ENCODE measurements at regions not wholly inside any gene's neighbourhood (a gene's known extent, or its start where the extent isn't known, plus 50 kb on each side); places are given as distances from the start of the nearest gene placed in this dataset.

DNA sequence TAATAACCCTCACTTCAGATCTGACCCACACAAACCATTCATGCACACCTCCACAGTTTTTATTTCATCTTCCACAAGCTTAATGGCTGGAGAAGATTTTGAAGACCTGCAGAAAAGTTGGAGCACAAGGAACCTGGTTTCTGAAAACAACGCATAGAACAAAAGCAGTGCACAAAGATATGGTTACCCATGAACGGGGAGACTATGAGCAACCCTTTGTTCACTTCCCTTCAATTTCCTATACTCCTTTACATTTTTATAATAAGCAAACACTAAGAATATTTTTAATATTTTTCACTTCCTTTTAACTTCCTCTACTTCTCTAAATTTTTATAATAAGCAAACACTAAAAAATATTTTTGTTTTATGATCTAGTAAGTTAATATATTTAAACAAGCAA is 103.5 kb upstream of the UBE2E2 start:
- POLR2A ChIA-PET, result no interaction called here
- ATAC-seq (no peak), DNase-seq (ENCODE audit: low spot score) (no peak), FAIRE-seq (no peak)
- Histone ChIP-seq H4K20me1 (ENCODE audit: insufficient read depth, low read length) (no peaks in the 10 kb centered on the region), H2AFZ (ENCODE audit: low read length) (no peak overlapping the region), H3K9me3 (ENCODE audit: low read length) (no peaks in the 10 kb centered on the region), H3K27me3 (ENCODE audit: control insufficient read depth in 1 of 2, insufficient read depth in 2 of 2, low read length in 2 of 2) (no peaks in the 10 kb centered on the region), H3K4me3 (replicated peaks in 1 of 3; ENCODE audit: insufficient read depth in 1 of 3, low read depth in 2 of 3, low read length in 3 of 3) (no peak overlapping the region), H3K79me2 (ENCODE audit: insufficient read depth, low read length) (no peaks in the 10 kb centered on the region), H3K4me1 (ENCODE audit: insufficient read depth, low read length) (no peaks in the 10 kb centered on the region), H3K36me3 (replicated peaks in 1 of 2; ENCODE audit: control insufficient read depth in 1 of 2, insufficient read depth in 2 of 2, low read length in 2 of 2) (no peaks in the 10 kb centered on the region), H3K9ac (ENCODE audit: insufficient read depth, low read depth, low read length) (no peak overlapping the region), H3K27ac (ENCODE audit: extremely low read length, insufficient read depth, low read length) (no peak overlapping the region), H3K4me2 (ENCODE audit: low read depth, low read length) (no peak overlapping the region)
- intact Hi-C loops (cut with micrococcal nuclease; ENCODE audit: unreplicated experiment) (no loop called here), in situ Hi-C loops (cut with HindIII; ENCODE audit: extremely low pct_ligation_motif_present, low pct_unique_long_range_greater_than_20kb) (no loop called here)
- BruUV-seq (replicated peaks), result no TSS peak
- TF ChIP-seq ZFP62 (CRISPR knock-in tag; IDR thresholded peaks at IDR 0.05) (no peak), ETV6 (CRISPR knock-in tag; conservative IDR thresholded peaks at IDR 0.05) (no peak), HNRNPH1 (optimal IDR thresholded peaks at IDR 0.05; ENCODE audit: low read depth, low read length) (no peak), BCL3 (CRISPR knock-in tag; IDR thresholded peaks at IDR 0.05) (no peak), MLX (CRISPR knock-in tag; IDR thresholded peaks at IDR 0.05) (no peak), ZGPAT (CRISPR knock-in tag; IDR thresholded peaks at IDR 0.05) (no peak), ATF7-NPFF (CRISPR knock-in tag; IDR thresholded peaks at IDR 0.05; ENCODE audit: low read depth) (no peak), DMAP1 (CRISPR knock-in tag; IDR thresholded peaks at IDR 0.05) (no peak), ZNF737 (CRISPR knock-in tag; IDR thresholded peaks at IDR 0.05; ENCODE audit: borderline replicate concordance) (no peak), FIP1L1 (IDR thresholded peaks at IDR 0.05; ENCODE audit: borderline replicate concordance, insufficient read depth, low read depth, low read length) (no peak), NFYC (CRISPR knock-in tag; IDR thresholded peaks at IDR 0.05) (no peak)
- TF ChIP-seq, protein P1, sequence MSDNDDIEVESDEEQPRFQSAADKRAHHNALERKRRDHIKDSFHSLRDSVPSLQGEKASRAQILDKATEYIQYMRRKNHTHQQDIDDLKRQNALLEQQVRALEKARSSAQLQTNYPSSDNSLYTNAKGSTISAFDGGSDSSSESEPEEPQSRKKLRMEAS (IDR thresholded peaks at IDR 0.05), result no peak
- WGBS (ENCODE audit: low lambda C conversion rate), result 9% methylated on average over 2 of the region's 2 CpGs
- CTCF ChIA-PET (ENCODE audit: low intra/inter-chr PET ratio, low total read pairs), result no interaction called here

All from HepG2 (cell line).